Vagina (tissue), 2 donors: ENCODE measurements at regions not wholly inside any gene's neighbourhood (a gene's known extent, or its start where the extent isn't known, plus 50 kb on each side); places are given as distances from the start of the nearest gene placed in this dataset.

Experiments used
- DNase-seq, 2 donors: peaks; one replicate each; pipeline ENCODE4 v3.0.0-alpha.2; 2017; ENCODE audit errors: extremely low spot score in 2 of 2
- H3K27ac ChIP-seq: fragments of 200-600 bp; sonication (generic); one replicate; pipeline ENCODE4 v1.5.1; 2019
- H3K27me3 ChIP-seq: fragments of 200-600 bp; sonication (generic); one replicate; pipeline ENCODE4 v1.5.1; 2019
- H3K36me3 ChIP-seq, 2 donors: fragments of 200-600 bp; sonication (generic); one replicate each; pipeline ENCODE4 v1.5.1; 2017 to 2019
- H3K4me1 ChIP-seq: fragments of 200-600 bp; sonication (generic); one replicate; pipeline ENCODE4 v1.5.1; 2019
- H3K4me3 ChIP-seq, 2 donors: fragments of 200-600 bp; sonication (generic); 1 replicate in 1 of 2; 2 replicates in 1 of 2; pipeline ENCODE4 v1.5.1; 2016 to 2019
- H3K9me3 ChIP-seq: fragments of 200-600 bp; sonication (generic); one replicate; pipeline ENCODE4 v1.5.1; 2019
- POLR2A ChIP-seq, 2 donors: fragments of 450-650 bp; IDR thresholded peaks; one replicate each; pipeline ENCODE4 v1.6.1; 2017; ENCODE audit warnings: antibody characterized with exemption in 2 of 2, mild to moderate bottlenecking in 2 of 2, moderate library complexity in 2 of 2
- POLR2AphosphoS5 ChIP-seq, 2 donors: sonication (generic); formaldehyde crosslinking; IDR thresholded peaks; one replicate each; pipeline ENCODE4 v1.9.0; 2017; ENCODE audit warnings: antibody characterized with exemption in 2 of 2, mild to moderate bottlenecking in 2 of 2, low read depth in 1 of 2; ENCODE audit not compliant: insufficient read depth in 1 of 2
- intact Hi-C: fragments of 100-400 bp; cut with DNase I; formaldehyde crosslinking; loops from one replicate; pipeline ENCODE4 v1.15.1; 2023
- TF ChIP-seq, protein P1 (sequence below), 3 experiments: fragments of 450-650 bp in 2 of 3; fragments of 200-600 bp in 1 of 3; sonication (generic) in 1 of 3; IDR thresholded peaks; one replicate each; pipeline ENCODE4 v1.5.1; 2017 to 2019; ENCODE audit warnings: antibody characterized with exemption in 3 of 3, mild to moderate bottlenecking in 2 of 3, moderate library complexity in 2 of 3

DNA sequence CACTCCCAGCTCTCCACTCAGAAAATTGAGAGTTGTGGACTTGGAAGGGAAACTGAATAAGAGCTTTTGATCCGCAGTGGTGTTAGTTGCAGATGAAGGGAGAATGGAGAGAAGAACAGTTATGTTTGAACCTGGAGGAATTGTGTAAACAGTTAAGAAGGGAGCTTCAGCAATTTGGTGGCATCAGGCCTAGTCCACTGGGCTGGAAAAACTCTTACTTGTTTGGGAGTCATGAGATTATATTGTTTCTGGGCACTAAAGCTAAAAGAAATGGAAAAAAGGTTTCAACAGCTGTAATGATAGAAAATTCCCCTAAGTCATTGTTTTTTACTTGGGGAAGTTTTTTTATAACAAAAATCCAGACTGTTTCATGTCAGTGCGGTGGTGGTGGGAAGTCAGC, 256.1 kb upstream of the C1orf87 start:
- intact Hi-C loops = no loop called here
- TF ChIP-seq POLR2A (IDR thresholded peaks at IDR 0.05) (no peak), POLR2AphosphoS5 (IDR thresholded peaks at IDR 0.05; ENCODE audit: insufficient read depth in 1 of 2, low read depth in 1 of 2) (no peak)
- TF ChIP-seq, protein P1, sequence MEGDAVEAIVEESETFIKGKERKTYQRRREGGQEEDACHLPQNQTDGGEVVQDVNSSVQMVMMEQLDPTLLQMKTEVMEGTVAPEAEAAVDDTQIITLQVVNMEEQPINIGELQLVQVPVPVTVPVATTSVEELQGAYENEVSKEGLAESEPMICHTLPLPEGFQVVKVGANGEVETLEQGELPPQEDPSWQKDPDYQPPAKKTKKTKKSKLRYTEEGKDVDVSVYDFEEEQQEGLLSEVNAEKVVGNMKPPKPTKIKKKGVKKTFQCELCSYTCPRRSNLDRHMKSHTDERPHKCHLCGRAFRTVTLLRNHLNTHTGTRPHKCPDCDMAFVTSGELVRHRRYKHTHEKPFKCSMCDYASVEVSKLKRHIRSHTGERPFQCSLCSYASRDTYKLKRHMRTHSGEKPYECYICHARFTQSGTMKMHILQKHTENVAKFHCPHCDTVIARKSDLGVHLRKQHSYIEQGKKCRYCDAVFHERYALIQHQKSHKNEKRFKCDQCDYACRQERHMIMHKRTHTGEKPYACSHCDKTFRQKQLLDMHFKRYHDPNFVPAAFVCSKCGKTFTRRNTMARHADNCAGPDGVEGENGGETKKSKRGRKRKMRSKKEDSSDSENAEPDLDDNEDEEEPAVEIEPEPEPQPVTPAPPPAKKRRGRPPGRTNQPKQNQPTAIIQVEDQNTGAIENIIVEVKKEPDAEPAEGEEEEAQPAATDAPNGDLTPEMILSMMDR (IDR thresholded peaks at IDR 0.05) = no peak
- H3K9me3 ChIP-seq = no peaks in the 10 kb centered on the region
- no peaks in the 10 kb centered on the region for H3K4me1 ChIP-seq
- H3K27me3 ChIP-seq = no peaks in the 10 kb centered on the region
- no peak overlapping the region for H3K4me3 ChIP-seq
- no peaks in the 10 kb centered on the region for H3K36me3 ChIP-seq
- DNase-seq = no peak
- no peak overlapping the region for H3K27ac ChIP-seq

DNA sequence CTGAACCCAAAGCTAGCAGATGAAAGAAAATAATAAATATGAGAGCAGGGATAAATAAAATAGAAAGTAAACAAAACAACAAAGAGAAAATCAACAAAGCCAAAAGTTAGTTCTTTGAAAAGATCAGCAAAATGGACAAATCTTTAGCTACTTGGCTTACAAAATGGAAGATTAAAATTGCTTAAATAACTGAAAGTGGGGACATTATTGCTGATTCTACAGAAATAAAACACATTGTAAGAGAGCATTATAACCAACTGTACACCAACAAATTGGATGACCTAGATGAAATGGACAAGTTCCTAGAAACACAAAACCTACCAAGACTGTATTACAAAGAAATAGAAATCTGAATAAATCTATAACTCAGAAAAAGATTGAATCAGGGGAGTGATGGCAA, 238.3 kb upstream of the C1orf87 start:
- Histone ChIP-seq H3K27ac (no peak overlapping the region), H3K36me3 (no peaks in the 10 kb centered on the region)

DNA sequence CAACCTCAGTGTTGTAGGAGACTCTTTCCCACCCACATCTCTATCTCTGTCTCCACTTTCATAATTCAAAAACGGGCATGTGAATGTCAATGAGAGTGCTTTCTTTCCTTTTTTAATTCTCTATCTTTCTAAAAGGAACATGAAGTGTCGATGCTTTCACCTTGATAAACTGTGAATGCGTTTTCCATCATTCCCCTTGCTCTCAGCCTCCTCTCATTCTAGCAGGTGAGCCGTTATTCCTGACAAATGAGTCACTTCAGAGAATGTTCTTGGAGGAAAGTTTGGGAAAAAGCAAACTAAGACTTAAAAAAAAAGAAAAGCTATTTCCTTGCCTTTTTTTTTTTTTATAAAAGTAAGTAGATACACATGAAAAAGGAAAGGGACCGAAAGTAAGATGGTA, 226.0 kb upstream of the C1orf87 start:
- no peaks in the 10 kb centered on the region for H3K4me1 ChIP-seq
- H3K36me3 ChIP-seq = no peaks in the 10 kb centered on the region
- TF ChIP-seq POLR2AphosphoS5 (IDR thresholded peaks at IDR 0.05; ENCODE audit: insufficient read depth in 1 of 2, low read depth in 1 of 2) (no peak), POLR2A (IDR thresholded peaks at IDR 0.05) (no peak)
- TF ChIP-seq, protein P1 (IDR thresholded peaks at IDR 0.05) = no peak
- intact Hi-C loops = no loop called here
- H3K9me3 ChIP-seq = no peaks in the 10 kb centered on the region
- no peak overlapping the region for H3K4me3 ChIP-seq
- no peak overlapping the region for H3K27ac ChIP-seq
- no peaks in the 10 kb centered on the region for H3K27me3 ChIP-seq
- DNase-seq = no peak

More for the DNA sequence above, 238.3 kb upstream of the C1orf87 start:
- H3K4me1 ChIP-seq = no peaks in the 10 kb centered on the region
- DNase-seq = no peak
- intact Hi-C loops = no loop called here
- H3K4me3 ChIP-seq = no peak overlapping the region
- no peaks in the 10 kb centered on the region for H3K27me3 ChIP-seq
- no peaks in the 10 kb centered on the region for H3K9me3 ChIP-seq
- TF ChIP-seq POLR2A (IDR thresholded peaks at IDR 0.05) (no peak), POLR2AphosphoS5 (IDR thresholded peaks at IDR 0.05; ENCODE audit: insufficient read depth in 1 of 2, low read depth in 1 of 2) (no peak)
- TF ChIP-seq, protein P1 (IDR thresholded peaks at IDR 0.05) = no peak

DNA sequence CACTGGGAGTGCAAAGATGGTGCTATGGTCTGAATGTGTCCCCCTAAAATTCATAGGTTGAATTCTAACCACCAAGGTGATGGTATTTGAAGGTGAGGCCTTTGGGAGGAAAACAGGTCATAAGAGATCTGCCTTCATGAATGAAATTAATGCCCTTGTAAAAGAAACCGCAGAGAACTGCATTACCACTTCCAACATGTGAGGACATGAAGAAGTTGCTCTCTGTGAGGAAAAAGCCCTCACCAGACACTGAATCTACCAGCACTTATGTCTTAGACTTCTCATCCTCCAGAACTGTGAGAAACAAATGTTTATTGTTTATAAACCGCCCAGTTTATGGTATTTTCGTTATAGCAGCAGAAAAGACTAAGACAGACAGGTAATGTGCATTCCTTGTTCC, 224.7 kb upstream of the C1orf87 start:
- no peaks in the 10 kb centered on the region for H3K27me3 ChIP-seq
- no peak overlapping the region for H3K27ac ChIP-seq
- no peaks in the 10 kb centered on the region for H3K36me3 ChIP-seq
- no peaks in the 10 kb centered on the region for H3K4me1 ChIP-seq
- no peak overlapping the region for H3K4me3 ChIP-seq
- intact Hi-C loops = no loop called here
- DNase-seq = no peak
- H3K9me3 ChIP-seq = no peaks in the 10 kb centered on the region
- no peak for TF ChIP-seq POLR2A (IDR thresholded peaks at IDR 0.05)
- TF ChIP-seq, protein P1 (IDR thresholded peaks at IDR 0.05) = no peak
- no peak for TF ChIP-seq POLR2AphosphoS5 (IDR thresholded peaks at IDR 0.05; ENCODE audit: insufficient read depth in 1 of 2, low read depth in 1 of 2)

DNA sequence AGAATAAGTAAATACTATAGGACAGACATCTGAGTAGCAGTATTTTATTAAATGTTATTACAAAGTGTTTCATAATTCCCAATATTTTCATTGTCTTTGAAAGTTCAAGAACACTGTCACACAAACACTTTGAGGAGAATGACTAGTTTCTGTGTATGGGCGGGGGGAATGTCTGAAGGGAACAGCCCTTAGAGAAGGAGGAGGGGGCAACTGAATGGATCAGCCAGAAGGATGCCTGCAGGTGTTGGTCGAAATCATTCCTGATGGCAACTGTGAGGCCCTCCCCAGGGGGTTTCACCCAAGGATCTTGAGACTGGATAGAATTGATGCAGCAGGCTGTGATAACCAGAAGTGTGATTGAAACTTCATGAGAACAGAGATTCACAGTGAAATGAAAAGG, 223.2 kb upstream of the C1orf87 start:
- intact Hi-C loops = no loop called here

More for the DNA sequence above, 223.2 kb upstream of the C1orf87 start:
- Histone ChIP-seq H3K4me1 (no peaks in the 10 kb centered on the region), H3K9me3 (no peaks in the 10 kb centered on the region), H3K4me3 (no peak overlapping the region), H3K36me3 (no peaks in the 10 kb centered on the region), H3K27ac (no peak overlapping the region), H3K27me3 (no peaks in the 10 kb centered on the region)
- TF ChIP-seq, protein P1 (IDR thresholded peaks at IDR 0.05) = no peak
- TF ChIP-seq POLR2A (IDR thresholded peaks at IDR 0.05) (no peak), POLR2AphosphoS5 (IDR thresholded peaks at IDR 0.05; ENCODE audit: insufficient read depth in 1 of 2, low read depth in 1 of 2) (no peak)
- DNase-seq = no peak
